Right cardiac atrium (tissue), 5 donors: ENCODE measurements at regions not wholly inside any gene's neighbourhood (a gene's known extent, or its start where the extent isn't known, plus 50 kb on each side); places are given as distances from the start of the nearest gene placed in this dataset.
"Not testable (repeated sequence)": the region's sequence is repeated elsewhere in the genome, so short reads cannot be mapped to it uniquely, and the experiment has no call there.

Experiments used
- ATAC-seq, 2 donors: fragments of 200-7000 bp; cut with Tn5 transposase; one replicate each; pipeline versions ENCODE4 v1.8.0 to v1.9.1; 2020; ENCODE audit warnings: moderate library complexity in 2 of 2, mild to moderate bottlenecking in 1 of 2
- DNase-seq, 3 donors: peaks; one replicate each; pipeline ENCODE4 v3.0.0-alpha.2; 2020
- H3K27ac ChIP-seq: one replicate; pipeline ENCODE4 v1.5.1; 2013; ENCODE audit warnings: mild to moderate bottlenecking, low read length, control low read depth, moderate library complexity
- H3K27me3 ChIP-seq: one replicate; pipeline ENCODE4 v1.6.1; 2013; ENCODE audit not compliant: control insufficient read depth, insufficient read depth
- H3K4me1 ChIP-seq: one replicate; pipeline ENCODE4 v1.6.1; 2013; ENCODE audit warnings: low read length; ENCODE audit not compliant: control insufficient read depth, insufficient read depth
- H3K4me3 ChIP-seq: one replicate; pipeline ENCODE4 v1.5.1; 2013; ENCODE audit warnings: low read length, control low read depth
- H3K9me3 ChIP-seq: one replicate; pipeline ENCODE4 v1.6.1; 2013; ENCODE audit warnings: low read length; ENCODE audit not compliant: control insufficient read depth
- WGBS: extraction: QIAGEN DNeasy Blood & Tissue Kit; methylation state at CpG from one replicate; pipeline ENCODE4 v1.1.7; 2013; 5-methylcytosine and 5-hydroxymethylcytosine counted together
- intact Hi-C, 4 donors: fragments of 100-400 bp; cut with DNase I; formaldehyde crosslinking; loops; one replicate each; pipeline versions ENCODE4 v1.11.0 to v1.14.0; 2022 to 2023
- donor health status: healthy with polysubstance abuse.
- donor health status: DM: no; HTN: yes; CAD: no.
- donor health status: DM: no; HTN: no; CAD: no.
- donor health status: DM: no; HTN: yes; CAD: no; lungs with severe emphysema.
- donor health status: DM: yes; HTN: yes; CAD: no.

- H3K27me3 ChIP-seq = no peaks in the 10 kb centered on the region
- no peaks in the 10 kb centered on the region for H3K4me1 ChIP-seq
- ATAC-seq = no peak
- no peaks in the 10 kb centered on the region for H3K9me3 ChIP-seq
- H3K4me3 ChIP-seq = no peak overlapping the region
- whole genome bisulfite sequencing = 69% methylated on average over 5 of the region's 5 CpGs
- H3K27ac ChIP-seq = no peak overlapping the region
- DNase-seq = no peak
- intact Hi-C loops = no loop called here
Observed at GRCh38 chr12:30578426-30578825, 117.2 kb downstream of the IPO8 start.

- H3K27ac ChIP-seq = no peak overlapping the region
- intact Hi-C loops = no loop called here
- 87% methylated on average over 1 of the region's 1 CpG for whole genome bisulfite sequencing
- no peaks in the 10 kb centered on the region for H3K27me3 ChIP-seq
- no peak overlapping the region for H3K4me3 ChIP-seq
- DNase-seq (no peak), ATAC-seq (no peak)
- no peaks in the 10 kb centered on the region for H3K4me1 ChIP-seq
- no peaks in the 10 kb centered on the region for H3K9me3 ChIP-seq
Observed at GRCh38 chr12:30573145-30573544, 122.5 kb downstream of the IPO8 start.

DNA sequence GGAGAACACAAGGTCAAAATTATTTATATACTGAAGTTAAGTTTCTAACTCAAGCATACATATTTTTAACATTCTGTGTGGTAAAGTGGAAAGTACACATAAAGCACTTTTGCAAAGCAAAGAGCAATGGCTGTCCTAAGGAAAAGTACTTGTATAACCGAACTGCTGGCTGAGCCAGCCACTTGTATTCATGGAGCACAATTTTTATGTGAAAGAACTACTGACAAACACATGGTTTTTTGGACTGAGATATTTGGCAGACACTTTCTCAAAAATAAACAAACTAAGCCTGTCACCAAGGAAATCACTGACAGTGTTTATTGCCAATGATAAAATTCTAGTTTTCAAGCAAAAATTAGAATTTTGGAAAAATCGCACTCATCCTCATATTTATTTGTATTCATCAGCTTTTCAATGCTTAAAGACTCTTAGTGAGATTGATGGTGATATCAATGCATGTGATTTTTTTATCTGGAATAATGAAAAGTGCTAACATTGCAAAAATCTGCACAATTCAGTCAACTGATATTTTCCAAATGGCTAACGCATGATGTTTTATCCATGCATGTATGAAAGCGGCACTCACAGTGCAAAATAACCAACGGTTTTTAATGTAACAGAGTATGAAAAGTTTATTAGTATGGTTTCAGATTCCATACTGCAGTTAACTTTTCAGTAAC lies 125.3 kb downstream of the IPO8 start:
- intact Hi-C loops = no loop called here
- no peak for DNase-seq
- Histone ChIP-seq H3K4me1 (no peaks in the 10 kb centered on the region), H3K9me3 (no peaks in the 10 kb centered on the region), H3K27me3 (no peaks in the 10 kb centered on the region), H3K4me3 (no peak overlapping the region), H3K27ac (no peak overlapping the region)
- ATAC-seq = no peak
- WGBS = 64% methylated on average over 5 of the region's 5 CpGs

DNA sequence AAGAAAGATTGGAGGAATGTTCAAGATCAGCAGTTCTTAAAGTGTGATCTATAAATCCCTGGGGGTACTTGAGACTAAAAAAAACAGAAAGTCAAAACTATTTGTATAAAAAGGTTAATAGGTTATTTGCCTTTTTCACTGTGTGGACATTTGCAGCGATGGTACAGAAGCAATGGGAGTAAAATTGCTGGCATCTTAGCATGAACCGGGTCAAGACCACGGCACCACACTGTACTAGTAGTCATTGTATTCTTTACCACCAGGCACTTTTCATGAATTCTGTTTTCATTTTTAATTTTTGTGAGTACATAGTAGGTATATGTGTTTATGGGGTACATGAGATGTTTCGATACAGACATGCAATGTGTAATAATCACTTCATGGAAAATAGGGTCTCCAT lies 126.2 kb downstream of the IPO8 start:
- H3K9me3 ChIP-seq = no peaks in the 10 kb centered on the region

GRCh38 chr12:30568453-30568852 lies 127.2 kb downstream of the IPO8 start:
- Histone ChIP-seq H3K4me3 (no peak overlapping the region), H3K27ac (no peak overlapping the region), H3K4me1 (no peaks in the 10 kb centered on the region), H3K27me3 (no peaks in the 10 kb centered on the region), H3K9me3 (no peaks in the 10 kb centered on the region)
- ATAC-seq (no peak), DNase-seq (no peak)
- intact Hi-C loops = no loop called here

More for the DNA sequence above, 126.2 kb downstream of the IPO8 start:
- Histone ChIP-seq H3K4me1 (no peaks in the 10 kb centered on the region), H3K27me3 (no peaks in the 10 kb centered on the region), H3K27ac (no peak overlapping the region), H3K4me3 (no peak overlapping the region)
- ATAC-seq (no peak), DNase-seq (no peak)
- 88% methylated on average over 4 of the region's 4 CpGs for WGBS
- intact Hi-C loops = no loop called here

- no peak for DNase-seq
- intact Hi-C loops = no loop called here
- H3K4me3 ChIP-seq = no peak overlapping the region
- WGBS = 92% methylated on average over 1 of the region's 1 CpG
- no peak for ATAC-seq
- H3K4me1 ChIP-seq = no peaks in the 10 kb centered on the region
- H3K27me3 ChIP-seq = no peaks in the 10 kb centered on the region
- H3K27ac ChIP-seq = no peak overlapping the region
- no peaks in the 10 kb centered on the region for H3K9me3 ChIP-seq
Observed at GRCh38 chr12:30567082-30567481, 128.6 kb downstream of the IPO8 start.

DNA sequence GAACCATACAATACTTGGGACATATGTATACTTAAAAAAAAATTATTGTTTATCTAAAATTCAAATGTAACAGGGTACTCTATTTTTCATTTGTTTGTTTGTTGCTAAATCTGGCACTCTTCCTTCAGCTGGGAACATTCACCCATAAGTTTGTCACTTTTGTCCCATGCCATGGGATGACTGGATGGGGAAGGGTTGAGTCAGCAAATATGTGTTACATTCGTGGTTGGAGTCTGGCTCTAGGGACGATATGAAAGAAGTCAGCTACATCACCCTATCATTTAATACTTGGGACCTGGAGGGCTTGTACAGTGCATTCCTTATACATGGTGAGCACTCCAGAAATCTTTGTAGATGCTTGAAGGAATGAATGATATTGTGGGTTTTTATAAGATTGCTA lies 131.3 kb downstream of the IPO8 start:
- ATAC-seq = no peak
- 66% methylated on average over 2 of the region's 2 CpGs for WGBS

DNA sequence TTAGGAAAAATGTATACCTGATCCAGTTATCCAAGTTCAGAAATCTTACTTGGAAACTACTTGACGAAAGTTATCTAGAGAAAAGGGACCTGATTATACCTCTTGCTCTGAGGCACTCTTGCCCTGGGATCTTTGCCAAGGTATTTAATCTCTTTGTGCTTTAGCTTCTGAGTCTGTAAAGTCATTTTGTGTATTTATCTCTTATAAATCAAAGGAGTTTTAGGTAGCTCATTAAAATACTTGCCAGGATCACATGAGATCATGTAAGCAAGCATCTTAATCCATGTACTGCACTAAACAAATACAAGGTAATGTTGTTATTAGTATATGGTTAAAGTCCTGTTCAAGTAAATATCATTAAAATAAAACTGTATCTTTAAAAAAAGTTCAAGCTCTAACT lies 147.5 kb downstream of the IPO8 start:
- 38% methylated on average over 1 of the region's 1 CpG for WGBS
- intact Hi-C loops = no loop called here

More for the DNA sequence above, 131.3 kb downstream of the IPO8 start:
- no peak overlapping the region for H3K27ac ChIP-seq
- no peaks in the 10 kb centered on the region for H3K9me3 ChIP-seq
- no peaks in the 10 kb centered on the region for H3K4me1 ChIP-seq
- H3K27me3 ChIP-seq = no peaks in the 10 kb centered on the region
- no peak for DNase-seq
- intact Hi-C loops = no loop called here
- H3K4me3 ChIP-seq = no peak overlapping the region

GRCh38 chr12:30546121-30546520 lies 149.5 kb downstream of the IPO8 start:
- Histone ChIP-seq H3K9me3 (peaks cover 2% of the 10 kb centered on the region), H3K27me3 (no peaks in the 10 kb centered on the region), H3K4me1 (no peaks in the 10 kb centered on the region), H3K4me3 (no peak overlapping the region), H3K27ac (no peak overlapping the region)
- WGBS = 87% methylated on average over 4 of the region's 4 CpGs
- DNase-seq = no peak
- ATAC-seq = no peak
- intact Hi-C loops = no loop called here

More for the DNA sequence above, 147.5 kb downstream of the IPO8 start:
- no peaks in the 10 kb centered on the region for H3K4me1 ChIP-seq
- no peaks in the 10 kb centered on the region for H3K27me3 ChIP-seq
- H3K27ac ChIP-seq = no peak overlapping the region
- DNase-seq = no peak
- no peak overlapping the region for H3K4me3 ChIP-seq
- no peak for ATAC-seq
- peaks cover 2% of the 10 kb centered on the region for H3K9me3 ChIP-seq

GRCh38 chr12:30544704-30545103 lies 151.0 kb downstream of the IPO8 start:
- H3K27me3 ChIP-seq, H3K4me3 ChIP-seq, H3K4me1 ChIP-seq, ATAC-seq, H3K27ac ChIP-seq, intact Hi-C loops, DNase-seq, H3K9me3 ChIP-seq: not testable (repeated sequence)
- 91% methylated on average over 3 of the region's 3 CpGs for WGBS

- H3K27me3 ChIP-seq = no peaks in the 10 kb centered on the region
- no peak overlapping the region for H3K4me3 ChIP-seq
- 93% methylated on average over 2 of the region's 2 CpGs for WGBS
- ATAC-seq = no peak
- intact Hi-C loops = no loop called here
- H3K27ac ChIP-seq = no peak overlapping the region
- H3K4me1 ChIP-seq = no peaks in the 10 kb centered on the region
- no peaks in the 10 kb centered on the region for H3K9me3 ChIP-seq
- no peak for DNase-seq
Observed at GRCh38 chr12:30537228-30537627, 158.4 kb downstream of the IPO8 start.
